B cell (primary cell): ENCODE measurements at regions not wholly inside any gene's neighbourhood (a gene's known extent, or its start where the extent isn't known, plus 50 kb on each side); places are given as distances from the start of the nearest gene placed in this dataset.

Experiments
- ATAC-seq: fragments of 200-7000 bp; cut with Tn5 transposase; one replicate; pipeline ENCODE4 v1.10.0; 2021; ENCODE audit warnings: low read depth, mild to moderate bottlenecking, moderate number of reproducible peaks, moderate library complexity
- CTCF ChIA-PET: fragments of 350-600 bp; sonication (Branson Sonifier 250); formaldehyde crosslinking; loops from one replicate; lab custom pipeline; 2021; ENCODE audit warnings: antibody characterized with exemption, inconsistent platforms; lab: Charles Lee
- POLR2A ChIA-PET: fragments of 350-600 bp; sonication (Branson Sonifier 250); formaldehyde crosslinking; loops from one replicate; lab custom pipeline; 2021; ENCODE audit warnings: antibody characterized with exemption; lab: Charles Lee
- DNase-seq: peaks from one replicate; pipeline ENCODE4 v3.0.0; 2013
- H2AFZ ChIP-seq: 2 replicates; pipeline ENCODE4 v1.6.1; 2012; ENCODE audit warnings: mild to moderate bottlenecking, low read depth, low read length; ENCODE audit not compliant: insufficient read depth, poor library complexity, severe bottlenecking
- H3K27ac ChIP-seq, 2 donors: 1 replicate in 1 of 2; 2 replicates in 1 of 2; pipeline ENCODE4 v1.5.1; 2012 to 2013; ENCODE audit warnings: low read length in 2 of 2, mild to moderate bottlenecking in 2 of 2, moderate library complexity in 1 of 2
- H3K27me3 ChIP-seq, 4 experiments: fragments of 200-600 bp in 1 of 4; sonication (generic) in 1 of 4; replicated peaks in 1 of 4; 1 replicate in 2 of 4; 2 replicates in 2 of 4; pipeline versions ENCODE4 v1.6.1 to v1.7.0; 2013 to 2016; ENCODE audit warnings: low read length in 3 of 4, mild to moderate bottlenecking in 2 of 4, mixed read lengths in 1 of 4, moderate library complexity in 1 of 4; ENCODE audit not compliant: insufficient read depth in 4 of 4, control insufficient read depth in 3 of 4; ENCODE audit errors: control extremely low read depth in 1 of 4
- H3K36me3 ChIP-seq, 2 experiments: replicated peaks in 1 of 2; 1 replicate in 1 of 2; 2 replicates in 1 of 2; pipeline versions ENCODE4 v1.6.1 to v1.7.1; 2013; ENCODE audit warnings: low read length in 1 of 2; ENCODE audit not compliant: insufficient read depth in 2 of 2, control insufficient read depth in 1 of 2; ENCODE audit errors: control extremely low read depth in 1 of 2, extremely low read depth in 1 of 2
- H3K4me1 ChIP-seq, 2 donors: fragments of 200-600 bp in 1 of 2; sonication (generic) in 1 of 2; 1 replicate in 1 of 2; 2 replicates in 1 of 2; pipeline versions ENCODE4 v1.5.1 to v1.6.1; 2013 to 2017; ENCODE audit warnings: low read length in 2 of 2; ENCODE audit not compliant: control insufficient read depth in 2 of 2, insufficient read depth in 2 of 2
- H3K4me2 ChIP-seq: replicated peaks from 2 replicates; pipeline ENCODE3; 2012; ENCODE audit warnings: mild to moderate bottlenecking, low read depth, low read length; ENCODE audit not compliant: poor library complexity, severe bottlenecking
- H3K4me3 ChIP-seq, 5 experiments: fragments of 200-600 bp in 1 of 5; sonication (generic) in 1 of 5; 1 replicate in 3 of 5; 2 replicates in 2 of 5; pipeline versions ENCODE4 v1.5.1 to v1.7.0; 2011 to 2016; ENCODE audit warnings: low read length in 4 of 5, mild to moderate bottlenecking in 4 of 5, low read depth in 2 of 5, control low read depth in 1 of 5, moderate library complexity in 1 of 5; ENCODE audit not compliant: insufficient read depth in 1 of 5; ENCODE audit errors: control extremely low read depth in 1 of 5, extremely low read depth in 1 of 5
- H3K79me2 ChIP-seq: fragments of 200-600 bp; sonication (generic); one replicate; pipeline ENCODE4 v1.6.0; 2016; ENCODE audit warnings: low read length; ENCODE audit not compliant: control insufficient read depth, insufficient read depth
- H3K9ac ChIP-seq: fragments of 200-600 bp; sonication (generic); 2 replicates; pipeline ENCODE4 v1.6.1; 2017; ENCODE audit warnings: mild to moderate bottlenecking, low read length, moderate library complexity
- H3K9me3 ChIP-seq, 3 donors: one replicate each; pipeline versions ENCODE4 v1.6.1 to v1.7.1; 2013; ENCODE audit warnings: low read length in 2 of 3; ENCODE audit not compliant: control insufficient read depth in 2 of 3, insufficient read depth in 1 of 3; ENCODE audit errors: control extremely low read depth in 1 of 3
- H4K20me1 ChIP-seq: 2 replicates; pipeline ENCODE4 v1.6.0; 2012; ENCODE audit warnings: mild to moderate bottlenecking, low read length; ENCODE audit not compliant: insufficient read depth, control insufficient read depth, poor library complexity, severe bottlenecking
- H3K27ac Mint-ChIP-seq: one replicate; pipeline ENCODE4 v1.8.0; 2021; ENCODE audit warnings: mixed read lengths
- H3K27me3 Mint-ChIP-seq: one replicate; pipeline ENCODE4 v1.8.0; 2021; ENCODE audit warnings: mixed read lengths
- H3K4me1 Mint-ChIP-seq: one replicate; pipeline ENCODE4 v1.8.0; 2021; ENCODE audit warnings: mixed read lengths
- H3K4me3 Mint-ChIP-seq: one replicate; pipeline ENCODE4 v1.8.0; 2021; ENCODE audit warnings: mixed read lengths
- H3K9me3 Mint-ChIP-seq: one replicate; pipeline ENCODE4 v1.8.0; 2022; ENCODE audit warnings: mixed read lengths; ENCODE audit not compliant: insufficient read depth
- EZH2 ChIP-seq: IDR thresholded peaks from 2 replicates; pipeline ENCODE4 v1.6.1; 2012; ENCODE audit warnings: borderline replicate concordance, low read depth, mild to moderate bottlenecking, moderate library complexity, low read length; ENCODE audit not compliant: insufficient read depth, poor library complexity, severe bottlenecking
- WGBS: methylation state at CpG from one replicate; pipeline ENCODE4 v1.1.5; 2013; ENCODE audit warnings: missing lambda C conversion rate; ENCODE audit not compliant: insufficient coverage; 5-methylcytosine and 5-hydroxymethylcytosine counted together
- intact Hi-C: fragments of 100-400 bp; cut with micrococcal nuclease; formaldehyde crosslinking; loops from one replicate; pipeline ENCODE4 v1.10.0; 2022
- TF ChIP-seq, protein P1 (sequence below): fragments of 200-600 bp; IDR thresholded peaks from one replicate; pipeline ENCODE4 v1.8.0; 2022; ENCODE audit warnings: antibody characterized with exemption, mild to moderate bottlenecking

DNA sequence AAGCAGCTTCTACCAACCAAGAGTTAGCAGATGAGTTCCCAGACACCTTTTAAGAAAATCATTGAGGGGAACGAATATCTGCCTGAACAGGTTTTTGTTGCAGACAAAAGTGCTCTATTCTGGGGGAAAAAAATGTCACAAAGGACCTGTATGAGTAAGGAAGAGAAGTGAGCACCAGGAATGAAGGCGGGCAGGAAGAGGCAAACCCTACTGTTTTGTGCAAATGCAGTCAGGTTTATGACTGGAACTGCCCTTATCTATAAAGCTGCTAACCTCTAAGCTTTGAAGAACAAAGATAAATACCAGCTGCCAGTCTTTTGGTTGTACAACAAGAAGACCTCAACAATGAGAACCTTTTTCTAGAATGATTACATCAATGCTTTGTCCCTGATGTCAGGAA lies 292.4 kb upstream of the SP4 start:
- H3K9me3 ChIP-seq: peaks cover 0 to 2% (median 0%) of the 10 kb centered on the region in 3 donors
- WGBS: 88% methylated on average over 1 of the region's 2 CpGs
- no peak overlapping the region for H3K4me2 ChIP-seq
- H2AFZ ChIP-seq: no peak overlapping the region
- DNase-seq: no peak
- no peak overlapping the region for H3K27ac ChIP-seq
- Mint-ChIP-seq H3K4me3 (no peak overlapping the region), H3K27me3 (peaks cover 10% of the 10 kb centered on the region), H3K9me3 (peaks cover 5% of the 10 kb centered on the region), H3K4me1 (no peaks in the 10 kb centered on the region), H3K27ac (no peak overlapping the region)
- H4K20me1 ChIP-seq: no peaks in the 10 kb centered on the region
- ChIA-PET CTCF (no interaction called here), POLR2A (no interaction called here)
- no peak for ATAC-seq
- H3K4me3 ChIP-seq: no peak overlapping the region
- no peaks in the 10 kb centered on the region for H3K79me2 ChIP-seq
- no peaks in the 10 kb centered on the region for H3K36me3 ChIP-seq
- H3K4me1 ChIP-seq: no peaks in the 10 kb centered on the region
- TF ChIP-seq, protein P1, sequence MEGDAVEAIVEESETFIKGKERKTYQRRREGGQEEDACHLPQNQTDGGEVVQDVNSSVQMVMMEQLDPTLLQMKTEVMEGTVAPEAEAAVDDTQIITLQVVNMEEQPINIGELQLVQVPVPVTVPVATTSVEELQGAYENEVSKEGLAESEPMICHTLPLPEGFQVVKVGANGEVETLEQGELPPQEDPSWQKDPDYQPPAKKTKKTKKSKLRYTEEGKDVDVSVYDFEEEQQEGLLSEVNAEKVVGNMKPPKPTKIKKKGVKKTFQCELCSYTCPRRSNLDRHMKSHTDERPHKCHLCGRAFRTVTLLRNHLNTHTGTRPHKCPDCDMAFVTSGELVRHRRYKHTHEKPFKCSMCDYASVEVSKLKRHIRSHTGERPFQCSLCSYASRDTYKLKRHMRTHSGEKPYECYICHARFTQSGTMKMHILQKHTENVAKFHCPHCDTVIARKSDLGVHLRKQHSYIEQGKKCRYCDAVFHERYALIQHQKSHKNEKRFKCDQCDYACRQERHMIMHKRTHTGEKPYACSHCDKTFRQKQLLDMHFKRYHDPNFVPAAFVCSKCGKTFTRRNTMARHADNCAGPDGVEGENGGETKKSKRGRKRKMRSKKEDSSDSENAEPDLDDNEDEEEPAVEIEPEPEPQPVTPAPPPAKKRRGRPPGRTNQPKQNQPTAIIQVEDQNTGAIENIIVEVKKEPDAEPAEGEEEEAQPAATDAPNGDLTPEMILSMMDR: no peak
- TF ChIP-seq EZH2: no peak
- no peak overlapping the region for H3K9ac ChIP-seq
- intact Hi-C loops: no loop called here
- no peaks in the 10 kb centered on the region for H3K27me3 ChIP-seq

DNA sequence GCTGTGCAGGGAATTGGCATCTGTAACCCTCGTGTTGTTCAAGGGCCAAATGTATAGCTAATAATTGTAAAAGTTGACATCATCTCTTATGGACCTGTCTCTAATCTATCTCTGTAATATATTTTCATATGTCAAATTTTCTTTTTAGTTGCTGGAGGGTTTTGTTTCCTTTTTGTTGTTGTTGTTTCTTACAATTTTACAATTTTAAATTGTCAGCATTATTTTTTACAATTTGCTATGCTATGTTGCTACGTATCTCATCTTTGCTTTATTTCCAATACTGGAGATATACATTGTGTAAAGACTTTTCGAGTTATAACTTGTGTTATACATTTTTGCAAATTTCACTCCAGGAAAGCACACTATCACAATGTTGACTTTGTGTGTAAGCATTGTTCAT lies 290.2 kb upstream of the SP4 start:
- H3K4me1 ChIP-seq: no peaks in the 10 kb centered on the region
- H3K36me3 ChIP-seq: no peaks in the 10 kb centered on the region
- DNase-seq: no peak
- no peaks in the 10 kb centered on the region for H3K27me3 ChIP-seq
- POLR2A ChIA-PET: no interaction called here
- intact Hi-C loops: no loop called here
- Mint-ChIP-seq H3K4me1 (no peaks in the 10 kb centered on the region), H3K9me3 (peaks cover 5% of the 10 kb centered on the region), H3K27me3 (peaks cover under 1% of the 10 kb centered on the region), H3K27ac (no peak overlapping the region), H3K4me3 (no peak overlapping the region)
- H4K20me1 ChIP-seq: no peaks in the 10 kb centered on the region
- TF ChIP-seq, protein P1: no peak
- no peak for TF ChIP-seq EZH2
- no peak overlapping the region for H3K4me3 ChIP-seq
- peaks cover 0 to 2% (median 0%) of the 10 kb centered on the region in 3 donors for H3K9me3 ChIP-seq
- no peak overlapping the region for H3K27ac ChIP-seq
- H3K9ac ChIP-seq: no peak overlapping the region
- ATAC-seq: no peak
- no peak overlapping the region for H3K4me2 ChIP-seq
- no CpG with 5 or more reads among the region's 3 CpGs for WGBS
- H3K79me2 ChIP-seq: no peaks in the 10 kb centered on the region
- CTCF ChIA-PET: no interaction called here
- no peak overlapping the region for H2AFZ ChIP-seq
